ENCODE measurements at regions not wholly inside any gene's neighbourhood (a gene's known extent, or its start where the extent isn't known, plus 50 kb on each side); places are given as distances from the start of the nearest gene placed in this dataset.

- TF ChIP-seq EZH2 (IDR thresholded peaks at IDR 0.05; ENCODE audit: low read length) (no peak), CTCF (optimal IDR thresholded peaks at IDR 0.05 in 1 of 3, IDR thresholded peaks at IDR 0.05 in 1 of 3, conservative IDR thresholded peaks at IDR 0.05 in 1 of 3; ENCODE audit: extremely low read depth in 1 of 3, insufficient read depth in 2 of 3, low read length in 3 of 3) (no peak)
These were observed 187.8 kb downstream of the DACT1 start for GRCh38 chr14:58825606-58826005.

Measured in keratinocyte (primary cell).